Thyroid gland (tissue), 4 donors: ENCODE measurements at regions not wholly inside any gene's neighbourhood (a gene's known extent, or its start where the extent isn't known, plus 50 kb on each side); places are given as distances from the start of the nearest gene placed in this dataset.

ENCODE experiments used
- CTCF ChIP-seq, 6 experiments: fragments of 200-600 bp in 3 of 6; fragments of 450-650 bp in 3 of 6; sonication (generic) in 3 of 6; IDR thresholded peaks; one replicate each; pipeline ENCODE4 v1.5.1; 2016 to 2019; ENCODE audit warnings: antibody characterized with exemption in 6 of 6, mild to moderate bottlenecking in 2 of 6, inconsistent platforms in 1 of 6, moderate library complexity in 1 of 6
- POLR2A ChIP-seq, 2 donors: fragments of 450-650 bp; IDR thresholded peaks; one replicate each; pipeline ENCODE4 v1.6.1; 2017; ENCODE audit warnings: antibody characterized with exemption in 2 of 2, mild to moderate bottlenecking in 2 of 2, moderate library complexity in 1 of 2

- TF ChIP-seq POLR2A (IDR thresholded peaks at IDR 0.05) (no peak), CTCF (IDR thresholded peaks at IDR 0.05) (no peak)
Measured at GRCh38 chr6:167551628-167552257, 226.9 kb downstream of the TTLL2 start.
